H9 (cell line): ENCODE measurements at regions not wholly inside any gene's neighbourhood (a gene's known extent, or its start where the extent isn't known, plus 50 kb on each side); places are given as distances from the start of the nearest gene placed in this dataset.

Experiments
- DNase-seq: peaks from one replicate; pipeline ENCODE4 v3.0.0-alpha.2; 2017
- H2AFZ ChIP-seq: one replicate; pipeline ENCODE4 v1.6.1; 2013; ENCODE audit warnings: mild to moderate bottlenecking, low read length, control low read depth, moderate library complexity
- H2AK5ac ChIP-seq: 2 replicates; pipeline ENCODE4 v1.6.1; 2013; ENCODE audit warnings: low read length, control low read depth, mixed read lengths; ENCODE audit not compliant: insufficient read length
- H2BK120ac ChIP-seq: one replicate; pipeline ENCODE4 v1.6.1; 2013; ENCODE audit warnings: low read depth, mild to moderate bottlenecking, low read length, control low read depth, inconsistent platforms; ENCODE audit not compliant: poor library complexity, severe bottlenecking
- H2BK12ac ChIP-seq: 2 replicates; pipeline ENCODE4 v1.6.1; 2013; ENCODE audit warnings: low read length, control low read depth, mixed read lengths, low read depth; ENCODE audit not compliant: insufficient read length
- H2BK15ac ChIP-seq: 2 replicates; pipeline ENCODE4 v1.6.1; 2013; ENCODE audit warnings: low read depth, low read length, control low read depth
- H2BK20ac ChIP-seq: one replicate; pipeline ENCODE4 v1.6.1; 2013; ENCODE audit warnings: low read depth, mild to moderate bottlenecking, low read length, control low read depth, inconsistent platforms; ENCODE audit not compliant: poor library complexity, severe bottlenecking
- H2BK5ac ChIP-seq: 2 replicates; pipeline ENCODE4 v1.6.1; 2013; ENCODE audit warnings: low read length, control low read depth, mixed read lengths; ENCODE audit not compliant: insufficient read length
- H3K14ac ChIP-seq: 2 replicates; pipeline ENCODE4 v1.6.1; 2013; ENCODE audit warnings: low read length, control low read depth; ENCODE audit not compliant: insufficient read depth
- H3K18ac ChIP-seq: 2 replicates; pipeline ENCODE4 v1.6.1; 2013; ENCODE audit warnings: low read depth, mild to moderate bottlenecking, mixed read lengths, low read length, control low read depth; ENCODE audit not compliant: insufficient read length
- H3K23ac ChIP-seq: 2 replicates; pipeline ENCODE4 v1.6.1; 2013; ENCODE audit warnings: low read length, control low read depth, mixed read lengths, low read depth; ENCODE audit not compliant: insufficient read length
- H3K23me2 ChIP-seq: 2 replicates; pipeline ENCODE4 v1.6.1; 2013; ENCODE audit warnings: low read depth, mild to moderate bottlenecking, mixed read lengths, low read length, control low read depth; ENCODE audit not compliant: insufficient read length, poor library complexity, severe bottlenecking
- H3K27ac ChIP-seq: 2 replicates; pipeline ENCODE4 v1.5.1; 2013; ENCODE audit warnings: low read length, control low read depth, mixed read lengths, low read depth; ENCODE audit not compliant: insufficient read length
- H3K27me3 ChIP-seq: 2 replicates; pipeline ENCODE4 v1.6.1; 2013; ENCODE audit warnings: low read length, control low read depth, inconsistent platforms; ENCODE audit not compliant: insufficient read depth
- H3K4ac ChIP-seq: 2 replicates; pipeline ENCODE4 v1.6.1; 2013; ENCODE audit warnings: low read depth, mild to moderate bottlenecking, control low read depth, inconsistent platforms, low read length, moderate library complexity
- H3K4me1 ChIP-seq: 2 replicates; pipeline ENCODE4 v1.6.1; 2013; ENCODE audit warnings: low read length, control low read depth, inconsistent platforms; ENCODE audit not compliant: insufficient read depth
- H3K4me2 ChIP-seq: 2 replicates; pipeline ENCODE4 v1.6.1; 2013; ENCODE audit warnings: low read length, control low read depth, mixed read lengths; ENCODE audit not compliant: insufficient read length, insufficient read depth
- H3K56ac ChIP-seq: 2 replicates; pipeline ENCODE4 v1.6.1; 2013; ENCODE audit warnings: low read depth, mild to moderate bottlenecking, mixed read lengths, low read length, control low read depth; ENCODE audit not compliant: insufficient read length
- H3K79me1 ChIP-seq: 2 replicates; pipeline ENCODE4 v1.6.1; 2013; ENCODE audit warnings: low read depth, mild to moderate bottlenecking, moderate library complexity, low read length, control low read depth, inconsistent platforms; ENCODE audit not compliant: insufficient read depth, poor library complexity, severe bottlenecking
- H3K79me2 ChIP-seq: 2 replicates; pipeline ENCODE4 v1.6.1; 2013; ENCODE audit warnings: low read length, control low read depth, inconsistent platforms; ENCODE audit not compliant: insufficient read depth
- H3K9ac ChIP-seq: 2 replicates; pipeline ENCODE4 v1.6.1; 2013; ENCODE audit warnings: low read length, control low read depth, mixed read lengths; ENCODE audit not compliant: insufficient read length; ENCODE audit errors: extremely low read depth
- H3K9me3 ChIP-seq: one replicate; pipeline ENCODE4 v1.6.1; 2013; ENCODE audit warnings: low read depth, low read length, inconsistent platforms; ENCODE audit not compliant: control insufficient read depth
- H3T11ph ChIP-seq: one replicate; pipeline ENCODE4 v1.6.1; 2013; ENCODE audit warnings: mild to moderate bottlenecking, low read length, control low read depth, inconsistent platforms
- H4K20me1 ChIP-seq: one replicate; pipeline ENCODE4 v1.6.1; 2013; ENCODE audit not compliant: control insufficient read depth, insufficient read length, insufficient read depth
- H4K5ac ChIP-seq: 2 replicates; pipeline ENCODE4 v1.6.1; 2013; ENCODE audit warnings: low read depth, mild to moderate bottlenecking, mixed read lengths, low read length, control low read depth; ENCODE audit not compliant: insufficient read length
- H4K8ac ChIP-seq: replicated peaks from 2 replicates; pipeline ENCODE4 v1.6.1; 2013; ENCODE audit warnings: low read length, control low read depth, mixed read lengths, low read depth; ENCODE audit not compliant: insufficient read length
- H4K91ac ChIP-seq: 2 replicates; pipeline ENCODE4 v1.6.1; 2013; ENCODE audit warnings: low read depth, mild to moderate bottlenecking, moderate library complexity, mixed read lengths, low read length, control low read depth; ENCODE audit not compliant: insufficient read length
- H3K27ac Mint-ChIP-seq, 3 experiments: 2 replicates in 2 of 3; 3 replicates in 1 of 3; pipeline ENCODE4 v1.8.0; 2020 to 2021; ENCODE audit warnings: mixed read lengths in 3 of 3, mild to moderate bottlenecking in 1 of 3, moderate library complexity in 1 of 3
- H3K27me3 Mint-ChIP-seq: 2 replicates; pipeline ENCODE4 v1.8.0; 2021; ENCODE audit warnings: low read depth, mild to moderate bottlenecking, moderate library complexity, mixed read lengths
- H3K36me3 Mint-ChIP-seq, 3 experiments: 2 replicates in 2 of 3; 3 replicates in 1 of 3; pipeline ENCODE4 v1.8.0; 2020 to 2021; ENCODE audit warnings: low read depth in 3 of 3, mixed read lengths in 3 of 3; ENCODE audit not compliant: insufficient read depth in 1 of 3
- H3K4me1 Mint-ChIP-seq, 2 experiments: 2 replicates each; pipeline ENCODE4 v1.8.0; 2020; ENCODE audit warnings: mixed read lengths in 2 of 2
- H3K4me3 Mint-ChIP-seq, 2 experiments: 2 replicates in 1 of 2; 3 replicates in 1 of 2; pipeline ENCODE4 v1.8.0; 2020 to 2021; ENCODE audit warnings: mild to moderate bottlenecking in 2 of 2, mixed read lengths in 2 of 2, moderate library complexity in 1 of 2
- H3K9me3 Mint-ChIP-seq, 2 experiments: 2 replicates in 1 of 2; 3 replicates in 1 of 2; pipeline ENCODE4 v1.8.0; 2020; ENCODE audit warnings: mild to moderate bottlenecking in 2 of 2, mixed read lengths in 2 of 2, moderate library complexity in 1 of 2
- CTCF ChIP-seq: fragments of 200-600 bp; sonication (generic); conservative IDR thresholded peaks from 3 replicates; pipeline ENCODE4 v1.8.0; 2021; ENCODE audit warnings: antibody characterized with exemption, mild to moderate bottlenecking
- WGBS: extraction: QIAGEN DNeasy Blood & Tissue Kit; methylation state at CpG from one replicate; pipeline ENCODE4 v1.1.7; 2013; ENCODE audit warnings: missing lambda C conversion rate, low lambda C conversion rate, mixed read lengths; ENCODE audit not compliant: insufficient read length; ENCODE audit errors: extremely low coverage; 5-methylcytosine and 5-hydroxymethylcytosine counted together

DNA sequence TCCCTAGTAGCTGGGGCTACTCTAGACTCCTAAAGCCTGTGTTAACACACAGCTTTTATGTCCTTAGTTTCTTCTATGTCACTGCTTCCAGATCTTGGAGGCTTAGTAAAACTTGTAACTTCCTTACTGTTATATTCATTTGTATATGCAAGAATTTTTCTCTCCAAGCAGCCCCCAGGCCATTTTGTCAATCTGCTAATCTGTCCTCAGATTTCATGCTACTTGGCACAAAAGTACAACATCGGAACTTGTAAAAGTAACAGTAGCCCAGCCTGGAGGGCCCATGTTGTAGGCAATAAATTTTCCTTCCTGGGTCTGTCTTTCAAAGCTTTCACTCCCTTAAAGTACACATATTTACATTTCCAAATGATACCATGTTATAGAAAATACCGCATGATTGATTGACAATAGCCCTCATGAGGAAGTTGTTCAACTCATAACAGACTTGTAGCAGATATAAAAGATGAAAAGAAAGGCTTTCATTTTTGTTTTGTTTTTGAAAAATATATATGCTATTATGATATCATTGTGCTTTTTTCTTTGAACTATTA, 324.2 kb downstream of the NEK10 start:
- H3K27ac Mint-ChIP-seq = no peak overlapping the region; a peak in 1 of 7 replicates
- TF ChIP-seq CTCF = no peak
- H3K36me3 Mint-ChIP-seq = peaks cover 10 to 13% (median 10%) of the 10 kb centered on the region in 3 experiments

More for the DNA sequence above, 324.2 kb downstream of the NEK10 start:
- Histone ChIP-seq H3K23ac (no peak overlapping the region), H3T11ph (no peak overlapping the region), H3K9ac (no peak overlapping the region), H3K56ac (no peak overlapping the region), H3K18ac (no peak overlapping the region), H3K79me1 (no peaks in the 10 kb centered on the region), H4K20me1 (no peaks in the 10 kb centered on the region), H3K4me1 (no peaks in the 10 kb centered on the region; the same call in 1 of the 2 replicates), H4K5ac (no peak overlapping the region), H3K27ac (no peak overlapping the region), H4K8ac (no peak overlapping the region), H4K91ac (no peak overlapping the region), H2BK15ac (no peak overlapping the region), H2BK20ac (no peak overlapping the region), H3K79me2 (no peaks in the 10 kb centered on the region), H2BK5ac (no peak overlapping the region), H3K4ac (no peak overlapping the region), H3K27me3 (no peaks in the 10 kb centered on the region), H3K14ac (no peak overlapping the region), H3K9me3 (no peaks in the 10 kb centered on the region), H2AFZ (no peak overlapping the region), H2AK5ac (no peak overlapping the region), H2BK120ac (no peak overlapping the region), H3K23me2 (no peaks in the 10 kb centered on the region), H2BK12ac (no peak overlapping the region), H3K4me2 (no peak overlapping the region)
- WGBS = no CpG with 5 or more reads among the region's 2 CpGs
- Mint-ChIP-seq H3K9me3 (peaks cover 13 to 18% of the 10 kb centered on the region in 2 experiments), H3K4me1 (peaks cover 49 to 52% of the 10 kb centered on the region in 2 experiments), H3K4me3 (no peak overlapping the region), H3K27me3 (no peaks in the 10 kb centered on the region)
- DNase-seq = no peak
